ENCODE measurements at regions not wholly inside any gene's neighbourhood (a gene's known extent, or its start where the extent isn't known, plus 50 kb on each side); places are given as distances from the start of the nearest gene placed in this dataset.
A peak's percentile ranks its signal among the peaks of the same experiment; 100 is the strongest.

- Histone ChIP-seq H3K27me3 (no peaks in the 10 kb centered on the region), H3K9me3 (no peaks in the 10 kb centered on the region), H3K36me3 (no peaks in the 10 kb centered on the region), H3K27ac (no peak overlapping the region), H3K4me1 (no peaks in the 10 kb centered on the region), H3K4me3 (no peak overlapping the region)
- no peak for DNase-seq
- intact Hi-C loops (cut with DNase I; ENCODE audit: low total_unique reads): no loop called here
- no peak for TF ChIP-seq POLR2A (IDR thresholded peaks at IDR 0.05)
- TF ChIP-seq, protein P1, sequence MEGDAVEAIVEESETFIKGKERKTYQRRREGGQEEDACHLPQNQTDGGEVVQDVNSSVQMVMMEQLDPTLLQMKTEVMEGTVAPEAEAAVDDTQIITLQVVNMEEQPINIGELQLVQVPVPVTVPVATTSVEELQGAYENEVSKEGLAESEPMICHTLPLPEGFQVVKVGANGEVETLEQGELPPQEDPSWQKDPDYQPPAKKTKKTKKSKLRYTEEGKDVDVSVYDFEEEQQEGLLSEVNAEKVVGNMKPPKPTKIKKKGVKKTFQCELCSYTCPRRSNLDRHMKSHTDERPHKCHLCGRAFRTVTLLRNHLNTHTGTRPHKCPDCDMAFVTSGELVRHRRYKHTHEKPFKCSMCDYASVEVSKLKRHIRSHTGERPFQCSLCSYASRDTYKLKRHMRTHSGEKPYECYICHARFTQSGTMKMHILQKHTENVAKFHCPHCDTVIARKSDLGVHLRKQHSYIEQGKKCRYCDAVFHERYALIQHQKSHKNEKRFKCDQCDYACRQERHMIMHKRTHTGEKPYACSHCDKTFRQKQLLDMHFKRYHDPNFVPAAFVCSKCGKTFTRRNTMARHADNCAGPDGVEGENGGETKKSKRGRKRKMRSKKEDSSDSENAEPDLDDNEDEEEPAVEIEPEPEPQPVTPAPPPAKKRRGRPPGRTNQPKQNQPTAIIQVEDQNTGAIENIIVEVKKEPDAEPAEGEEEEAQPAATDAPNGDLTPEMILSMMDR (IDR thresholded peaks at IDR 0.05): no peak
Measured at GRCh38 chr13:53142306-53142705, 113.7 kb downstream of the OLFM4 start.

GRCh38 chr13:53143757-53144339 is 115.2 kb downstream of the OLFM4 start:
- no peaks in the 10 kb centered on the region for H3K4me1 ChIP-seq
- intact Hi-C loops (cut with DNase I; ENCODE audit: low total_unique reads): no loop called here
- no peaks in the 10 kb centered on the region for H3K36me3 ChIP-seq
- no peak for DNase-seq
- H3K9me3 ChIP-seq: no peaks in the 10 kb centered on the region
- no peaks in the 10 kb centered on the region for H3K27me3 ChIP-seq
- no peak overlapping the region for H3K27ac ChIP-seq
- TF ChIP-seq, protein P1 (IDR thresholded peaks at IDR 0.05): no peak
- TF ChIP-seq POLR2A (IDR thresholded peaks at IDR 0.05): no peak
- H3K4me3 ChIP-seq: no peak overlapping the region

- Histone ChIP-seq H3K36me3 (no peaks in the 10 kb centered on the region), H3K4me1 (no peaks in the 10 kb centered on the region), H3K27me3 (no peaks in the 10 kb centered on the region), H3K4me3 (no peak overlapping the region), H3K9me3 (no peaks in the 10 kb centered on the region), H3K27ac (no peak overlapping the region)
- TF ChIP-seq, protein P1 (IDR thresholded peaks at IDR 0.05): no peak
- no peak for TF ChIP-seq POLR2A (IDR thresholded peaks at IDR 0.05)
- intact Hi-C loops (cut with DNase I; ENCODE audit: low total_unique reads): no loop called here
- no peak for DNase-seq
Measured at GRCh38 chr13:53144826-53145225, 116.2 kb downstream of the OLFM4 start.

GRCh38 chr13:53150568-53150967 is 122.0 kb downstream of the OLFM4 start:
- Histone ChIP-seq H3K4me1 (no peaks in the 10 kb centered on the region), H3K9me3 (no peaks in the 10 kb centered on the region), H3K36me3 (no peaks in the 10 kb centered on the region), H3K27me3 (no peaks in the 10 kb centered on the region), H3K27ac (no peak overlapping the region), H3K4me3 (no peak overlapping the region)
- no peak for DNase-seq
- intact Hi-C loops (cut with DNase I; ENCODE audit: low total_unique reads): no loop called here
- no peak for TF ChIP-seq POLR2A (IDR thresholded peaks at IDR 0.05)
- TF ChIP-seq, protein P1 (IDR thresholded peaks at IDR 0.05): no peak

DNA sequence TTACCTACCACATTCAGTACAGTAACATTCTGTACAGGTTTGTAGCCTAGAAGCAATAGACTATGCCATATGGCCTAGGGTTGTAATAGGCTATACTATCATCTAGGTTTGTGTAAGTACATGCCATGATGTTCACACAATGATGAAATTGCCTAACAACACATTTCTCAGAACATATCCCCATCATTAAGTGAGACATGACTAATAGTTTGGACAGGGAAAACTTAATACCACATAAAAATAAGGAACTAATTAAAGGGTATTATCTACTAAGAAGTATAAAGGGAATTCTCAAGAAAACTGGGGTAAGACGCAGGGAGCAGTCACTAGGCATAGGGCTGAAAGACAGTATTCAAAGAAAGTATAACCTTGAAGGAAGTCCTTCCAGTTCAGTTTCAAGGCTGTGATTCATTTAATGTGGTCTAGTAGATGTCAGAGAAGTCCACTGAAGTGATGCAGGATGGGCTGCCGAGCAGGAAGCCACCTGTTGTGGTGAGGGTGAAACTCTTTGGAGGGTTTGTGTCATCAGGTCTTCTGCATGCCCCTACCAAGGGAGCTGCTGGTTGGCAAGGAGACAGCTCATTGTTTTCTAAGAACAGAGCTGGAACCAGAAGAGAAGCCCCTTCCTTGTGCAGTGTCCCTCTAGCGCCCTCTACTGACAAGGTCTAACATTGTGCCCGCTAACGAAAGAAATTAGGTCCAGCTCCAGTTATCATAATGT is 122.9 kb downstream of the OLFM4 start:
- Histone ChIP-seq H3K36me3 (no peaks in the 10 kb centered on the region), H3K4me3 (no peak overlapping the region), H3K9me3 (no peaks in the 10 kb centered on the region), H3K4me1 (no peaks in the 10 kb centered on the region), H3K27me3 (no peaks in the 10 kb centered on the region), H3K27ac (no peak overlapping the region)
- intact Hi-C loops (cut with DNase I; ENCODE audit: low total_unique reads): no loop called here
- DNase-seq: peak in 1 of 2 donors; percentile 31
- no peak for TF ChIP-seq POLR2A (IDR thresholded peaks at IDR 0.05)
- TF ChIP-seq, protein P1 (IDR thresholded peaks at IDR 0.05): peak; percentile 37 to 49 (median 42)

Measured in uterus (tissue), 3 donors.